MCF 10A (cell line): ENCODE measurements at regions not wholly inside any gene's neighbourhood (a gene's known extent, or its start where the extent isn't known, plus 50 kb on each side); places are given as distances from the start of the nearest gene placed in this dataset.

ENCODE experiments used
- BruUV-seq: library from RNA; stranded (reverse); fragments of 400-500 nt; replicated peaks from 2 replicates; lab custom pipeline; 2021; lab: Mats Ljungman, UMichigan
- CTCF ChIA-PET: fragments of 300-600 bp; sonication (Branson Sonifier 250); formaldehyde crosslinking; extraction: SDS; loops from one replicate; lab custom pipeline; 2021; ENCODE audit warnings: antibody characterized with exemption, inconsistent platforms; lab: Yijun Ruan, JAX
- POLR2A ChIA-PET: fragments of 300-600, 350-650 bp; sonication (Branson Sonifier 250); formaldehyde crosslinking; extraction: SDS; loops from one replicate; lab custom pipeline; 2020; ENCODE audit warnings: antibody characterized with exemption, inconsistent platforms; lab: Yijun Ruan, JAX
- DNase-seq: peaks from one replicate; pipeline ENCODE4 v3.0.0-alpha.2; 2018; ENCODE audit not compliant: unreplicated experiment
- H3K27ac Mint-ChIP-seq: one replicate; pipeline ENCODE4 v1.8.0; 2022; ENCODE audit warnings: mild to moderate bottlenecking, low read depth, mixed read lengths; ENCODE audit not compliant: unreplicated experiment
- H3K27me3 Mint-ChIP-seq: one replicate; pipeline ENCODE4 v1.8.0; 2022; ENCODE audit warnings: mixed read lengths; ENCODE audit not compliant: insufficient read depth, unreplicated experiment
- H3K36me3 Mint-ChIP-seq: one replicate; pipeline ENCODE4 v1.8.0; 2022; ENCODE audit warnings: mild to moderate bottlenecking, moderate library complexity, mixed read lengths; ENCODE audit not compliant: insufficient read depth, unreplicated experiment
- H3K4me1 Mint-ChIP-seq: one replicate; pipeline ENCODE4 v1.8.0; 2022; ENCODE audit warnings: mixed read lengths; ENCODE audit not compliant: insufficient read depth, unreplicated experiment
- H3K4me3 Mint-ChIP-seq: one replicate; pipeline ENCODE4 v1.8.0; 2022; ENCODE audit warnings: mild to moderate bottlenecking, moderate library complexity, mixed read lengths; ENCODE audit not compliant: unreplicated experiment
- H3K9me3 Mint-ChIP-seq: one replicate; pipeline ENCODE4 v1.8.0; 2022; ENCODE audit warnings: mixed read lengths; ENCODE audit not compliant: unreplicated experiment
- CTCF ChIP-seq: fragments of 200-600 bp; IDR thresholded peaks from one replicate; pipeline ENCODE4 v1.8.0; 2022; ENCODE audit warnings: antibody characterized with exemption, mild to moderate bottlenecking; ENCODE audit not compliant: unreplicated experiment
- intact Hi-C: fragments of 100-400 bp; cut with micrococcal nuclease; formaldehyde crosslinking; loops from 2 replicates; pipeline ENCODE4 v1.14.1; 2022

- POLR2A ChIA-PET, result no interaction called here
- Mint-ChIP-seq H3K27ac (no peak overlapping the region), H3K4me1 (peaks cover 5% of the 10 kb centered on the region), H3K36me3 (peaks cover 6% of the 10 kb centered on the region), H3K4me3 (no peak overlapping the region), H3K27me3 (peaks cover 63% of the 10 kb centered on the region), H3K9me3 (no peaks in the 10 kb centered on the region)
- CTCF ChIA-PET, result interaction anchor here (0.5 to 2.6 kb wide), 4 partner anchors 18 to 535 kb away, joined by 6 to 11 read pairs (median 8); no protein-coding TSS in a partner anchor
- TF ChIP-seq CTCF, result no peak
- intact Hi-C loops, result no loop called here
- no peak for DNase-seq
- BruUV-seq, result no TSS peak
Observed at GRCh38 chr3:94252316-94252715, 189.5 kb downstream of the NSUN3 start.

GRCh38 chr3:94256888-94257813, 194.3 kb downstream of the NSUN3 start:
- ChIA-PET CTCF (interaction anchor here (1.0 to 4.2 kb wide), 4 partner anchors 8 to 33 kb away, joined by 3 to 26 read pairs (median 5); no protein-coding TSS in a partner anchor), POLR2A (no interaction called here)
- TF ChIP-seq CTCF, result no peak
- Mint-ChIP-seq H3K4me3 (no peak overlapping the region), H3K27ac (no peak overlapping the region), H3K4me1 (no peaks in the 10 kb centered on the region), H3K27me3 (peaks cover 30% of the 10 kb centered on the region), H3K36me3 (no peaks in the 10 kb centered on the region), H3K9me3 (no peaks in the 10 kb centered on the region)
- DNase-seq, result no peak
- no TSS peak for BruUV-seq
- intact Hi-C loops, result no loop called here

GRCh38 chr3:94258851-94259250, 196.0 kb downstream of the NSUN3 start:
- Mint-ChIP-seq H3K27me3 (peaks cover 20% of the 10 kb centered on the region), H3K4me1 (no peaks in the 10 kb centered on the region), H3K4me3 (no peak overlapping the region), H3K36me3 (no peaks in the 10 kb centered on the region), H3K27ac (no peak overlapping the region), H3K9me3 (no peaks in the 10 kb centered on the region)
- no peak for DNase-seq
- no TSS peak for BruUV-seq
- intact Hi-C loops, result no loop called here
- no peak for TF ChIP-seq CTCF
- CTCF ChIA-PET, result interaction anchor here (1.2 to 4.2 kb wide), 3 partner anchors 10 to 25 kb away, joined by 4 to 26 read pairs (median 5); no protein-coding TSS in a partner anchor
- POLR2A ChIA-PET, result interaction anchor here (0.6 kb wide), 1 partner anchor 14 kb away, joined by 3 read pairs; no protein-coding TSS in a partner anchor

- H3K27ac Mint-ChIP-seq, result no peak overlapping the region
- ChIA-PET POLR2A (no interaction called here), CTCF (interaction anchor here (4.2 kb wide), 1 partner anchor 10 kb away, joined by 26 read pairs; no protein-coding TSS in a partner anchor)
- no peak for TF ChIP-seq CTCF
- BruUV-seq, result no TSS peak
- no peak for DNase-seq
- intact Hi-C loops, result no loop called here
- H3K4me1 Mint-ChIP-seq, result no peaks in the 10 kb centered on the region
- H3K27me3 Mint-ChIP-seq, result peaks cover 21% of the 10 kb centered on the region
- no peak overlapping the region for H3K4me3 Mint-ChIP-seq
- no peaks in the 10 kb centered on the region for H3K36me3 Mint-ChIP-seq
- H3K9me3 Mint-ChIP-seq, result no peaks in the 10 kb centered on the region
Observed at GRCh38 chr3:94259291-94259690, 196.4 kb downstream of the NSUN3 start.
